Germinal center (tissue), 1 donor: ENCODE measurements at regions not wholly inside any gene's neighbourhood (a gene's known extent, or its start where the extent isn't known, plus 50 kb on each side); places are given as distances from the start of the nearest gene placed in this dataset.
"Not testable (repeated sequence)": the region's sequence is repeated elsewhere in the genome, so short reads cannot be mapped to it uniquely, and the experiment has no call there.

Source experiments
- DNase-seq: peaks from one replicate; pipeline ENCODE4 v3.0.0; 2012; ENCODE audit warnings: mixed read lengths, low spot score

- no peak for DNase-seq
These were observed 849.7 kb downstream of the UQCRFS1 start for GRCh38 chr19:28363254-28363653.

- no peak for DNase-seq
These were observed 853.2 kb downstream of the UQCRFS1 start for GRCh38 chr19:28359431-28360414.

GRCh38 chr19:28358633-28359032, 854.3 kb downstream of the UQCRFS1 start:
- DNase-seq, result no peak

GRCh38 chr19:28351761-28352160, 861.2 kb downstream of the UQCRFS1 start:
- no peak for DNase-seq

- not testable (repeated sequence) for DNase-seq
These were observed 861.6 kb downstream of the UQCRFS1 start for GRCh38 chr19:28351321-28351720.

GRCh38 chr19:28350673-28351072, 862.3 kb downstream of the UQCRFS1 start:
- DNase-seq, result no peak

GRCh38 chr19:28350037-28350436, 862.9 kb downstream of the UQCRFS1 start:
- DNase-seq, result no peak

GRCh38 chr19:28349604-28350003, 863.3 kb downstream of the UQCRFS1 start:
- DNase-seq, result no peak

GRCh38 chr19:28345811-28346210, 867.1 kb downstream of the UQCRFS1 start:
- no peak for DNase-seq

GRCh38 chr19:28341810-28342350, 871.1 kb downstream of the UQCRFS1 start:
- DNase-seq, result no peak

- no peak for DNase-seq
These were observed 878.5 kb downstream of the UQCRFS1 start for GRCh38 chr19:28334419-28334818.

- DNase-seq, result no peak
These were observed 879.0 kb downstream of the UQCRFS1 start for GRCh38 chr19:28333909-28334308.

GRCh38 chr19:28332886-28333285, 880.1 kb downstream of the UQCRFS1 start:
- DNase-seq, result no peak

- no peak for DNase-seq
These were observed 880.6 kb downstream of the UQCRFS1 start for GRCh38 chr19:28332351-28332750.

GRCh38 chr19:28331596-28331995, 881.4 kb downstream of the UQCRFS1 start:
- no peak for DNase-seq

- no peak for DNase-seq
These were observed 882.1 kb downstream of the UQCRFS1 start for GRCh38 chr19:28330831-28331230.

GRCh38 chr19:28329429-28329828, 883.5 kb downstream of the UQCRFS1 start:
- no peak for DNase-seq

GRCh38 chr19:28327905-28328304, 885.0 kb downstream of the UQCRFS1 start:
- no peak for DNase-seq

- DNase-seq, result no peak
These were observed 886.2 kb downstream of the UQCRFS1 start for GRCh38 chr19:28326746-28327145.

GRCh38 chr19:28324275-28325060, 888.5 kb downstream of the UQCRFS1 start:
- no peak for DNase-seq

- DNase-seq, result no peak
These were observed 890.0 kb downstream of the UQCRFS1 start for GRCh38 chr19:28322945-28323344.

GRCh38 chr19:28322491-28322890, 890.5 kb downstream of the UQCRFS1 start:
- DNase-seq, result no peak

GRCh38 chr19:28319918-28320317, 893.0 kb downstream of the UQCRFS1 start:
- no peak for DNase-seq
